DOHH2 (cell line): ENCODE measurements at regions not wholly inside any gene's neighbourhood (a gene's known extent, or its start where the extent isn't known, plus 50 kb on each side); places are given as distances from the start of the nearest gene placed in this dataset.

Source experiments
- EZH2phosphoT487 ChIP-seq: fragments of 200-600 bp; sonication (generic); IDR thresholded peaks from 2 replicates; pipeline ENCODE4 v1.6.1; 2017; ENCODE audit warnings: borderline replicate concordance, mild to moderate bottlenecking, antibody characterized with exemption, low read length, moderate library complexity, mixed read lengths
- TF ChIP-seq, protein P1 (sequence below): fragments of 200-600 bp; sonication (generic); IDR thresholded peaks from one replicate; pipeline ENCODE4 v1.5.1; 2014; ENCODE audit warnings: antibody characterized with exemption, mild to moderate bottlenecking, low read depth, low read length; ENCODE audit not compliant: poor library complexity, severe bottlenecking

DNA sequence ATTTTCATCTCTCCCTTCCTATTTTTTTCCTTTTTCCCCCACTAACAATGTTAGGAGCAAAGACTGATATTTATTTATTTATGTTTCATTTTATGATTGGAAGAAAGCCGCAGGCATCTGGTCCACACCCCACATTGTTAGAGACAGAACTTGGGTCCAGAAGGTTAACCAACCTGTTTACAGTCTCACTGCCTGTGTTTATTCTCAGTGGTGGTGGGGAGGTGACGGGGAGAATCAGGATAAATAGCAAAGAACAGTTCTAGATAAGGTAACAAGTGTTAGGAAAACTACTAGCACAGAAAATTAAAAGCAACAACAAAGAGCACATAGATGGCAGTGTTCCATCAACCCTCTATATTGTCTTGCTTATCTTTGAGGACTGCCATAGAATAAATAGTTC, 301.7 kb upstream of the DIPK2B start:
- TF ChIP-seq, protein P1, sequence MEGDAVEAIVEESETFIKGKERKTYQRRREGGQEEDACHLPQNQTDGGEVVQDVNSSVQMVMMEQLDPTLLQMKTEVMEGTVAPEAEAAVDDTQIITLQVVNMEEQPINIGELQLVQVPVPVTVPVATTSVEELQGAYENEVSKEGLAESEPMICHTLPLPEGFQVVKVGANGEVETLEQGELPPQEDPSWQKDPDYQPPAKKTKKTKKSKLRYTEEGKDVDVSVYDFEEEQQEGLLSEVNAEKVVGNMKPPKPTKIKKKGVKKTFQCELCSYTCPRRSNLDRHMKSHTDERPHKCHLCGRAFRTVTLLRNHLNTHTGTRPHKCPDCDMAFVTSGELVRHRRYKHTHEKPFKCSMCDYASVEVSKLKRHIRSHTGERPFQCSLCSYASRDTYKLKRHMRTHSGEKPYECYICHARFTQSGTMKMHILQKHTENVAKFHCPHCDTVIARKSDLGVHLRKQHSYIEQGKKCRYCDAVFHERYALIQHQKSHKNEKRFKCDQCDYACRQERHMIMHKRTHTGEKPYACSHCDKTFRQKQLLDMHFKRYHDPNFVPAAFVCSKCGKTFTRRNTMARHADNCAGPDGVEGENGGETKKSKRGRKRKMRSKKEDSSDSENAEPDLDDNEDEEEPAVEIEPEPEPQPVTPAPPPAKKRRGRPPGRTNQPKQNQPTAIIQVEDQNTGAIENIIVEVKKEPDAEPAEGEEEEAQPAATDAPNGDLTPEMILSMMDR = no peak
- TF ChIP-seq EZH2phosphoT487 = no peak
